ENCODE measurements at regions not wholly inside any gene's neighbourhood (a gene's known extent, or its start where the extent isn't known, plus 50 kb on each side); places are given as distances from the start of the nearest gene placed in this dataset.
"Not testable (repeated sequence)": the region's sequence is repeated elsewhere in the genome, so short reads cannot be mapped to it uniquely, and the experiment has no call there.

- TF ChIP-seq, protein P1, sequence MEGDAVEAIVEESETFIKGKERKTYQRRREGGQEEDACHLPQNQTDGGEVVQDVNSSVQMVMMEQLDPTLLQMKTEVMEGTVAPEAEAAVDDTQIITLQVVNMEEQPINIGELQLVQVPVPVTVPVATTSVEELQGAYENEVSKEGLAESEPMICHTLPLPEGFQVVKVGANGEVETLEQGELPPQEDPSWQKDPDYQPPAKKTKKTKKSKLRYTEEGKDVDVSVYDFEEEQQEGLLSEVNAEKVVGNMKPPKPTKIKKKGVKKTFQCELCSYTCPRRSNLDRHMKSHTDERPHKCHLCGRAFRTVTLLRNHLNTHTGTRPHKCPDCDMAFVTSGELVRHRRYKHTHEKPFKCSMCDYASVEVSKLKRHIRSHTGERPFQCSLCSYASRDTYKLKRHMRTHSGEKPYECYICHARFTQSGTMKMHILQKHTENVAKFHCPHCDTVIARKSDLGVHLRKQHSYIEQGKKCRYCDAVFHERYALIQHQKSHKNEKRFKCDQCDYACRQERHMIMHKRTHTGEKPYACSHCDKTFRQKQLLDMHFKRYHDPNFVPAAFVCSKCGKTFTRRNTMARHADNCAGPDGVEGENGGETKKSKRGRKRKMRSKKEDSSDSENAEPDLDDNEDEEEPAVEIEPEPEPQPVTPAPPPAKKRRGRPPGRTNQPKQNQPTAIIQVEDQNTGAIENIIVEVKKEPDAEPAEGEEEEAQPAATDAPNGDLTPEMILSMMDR (IDR thresholded peaks at IDR 0.05): not testable (repeated sequence)
- TF ChIP-seq POLR2AphosphoS5, POLR2A (IDR thresholded peaks at IDR 0.05): not testable (repeated sequence)
Observed at GRCh38 chr12:9311454-9311853, 103.3 kb upstream of the PZP start.
